HG03135 (cell line): ENCODE measurements at regions not wholly inside any gene's neighbourhood (a gene's known extent, or its start where the extent isn't known, plus 50 kb on each side); places are given as distances from the start of the nearest gene placed in this dataset.

Experiments
- ATAC-seq: cut with Tn5 transposase; IDR thresholded peaks from one replicate; pipeline ENCODE4 v1.9.1; 2021; ENCODE audit warnings: mild to moderate bottlenecking, moderate library complexity; ENCODE audit not compliant: unreplicated experiment

GRCh38 chr12:42977451-42978230, 388.1 kb upstream of the PRICKLE1 start:
- no peak for ATAC-seq

- ATAC-seq: no peak
These were observed 387.1 kb upstream of the PRICKLE1 start for GRCh38 chr12:42976620-42977019.

GRCh38 chr12:42976122-42976521, 386.6 kb upstream of the PRICKLE1 start:
- no peak for ATAC-seq

GRCh38 chr12:42969355-42969754, 379.8 kb upstream of the PRICKLE1 start:
- no peak for ATAC-seq

GRCh38 chr12:42968426-42968825, 378.9 kb upstream of the PRICKLE1 start:
- no peak for ATAC-seq

- ATAC-seq: no peak
These were observed 378.3 kb upstream of the PRICKLE1 start for GRCh38 chr12:42967850-42968249.

GRCh38 chr12:42963988-42964387, 374.4 kb upstream of the PRICKLE1 start:
- ATAC-seq: no peak

- ATAC-seq: no peak
These were observed 372.8 kb upstream of the PRICKLE1 start for GRCh38 chr12:42962384-42962783.

GRCh38 chr12:42961395-42961794, 371.8 kb upstream of the PRICKLE1 start:
- no peak for ATAC-seq

GRCh38 chr12:42960087-42960527, 370.6 kb upstream of the PRICKLE1 start:
- ATAC-seq: no peak

- no peak for ATAC-seq
These were observed 368.7 kb upstream of the PRICKLE1 start for GRCh38 chr12:42958291-42958674.

GRCh38 chr12:42957561-42958290, 368.2 kb upstream of the PRICKLE1 start:
- no peak for ATAC-seq

GRCh38 chr12:42957136-42957535, 367.6 kb upstream of the PRICKLE1 start:
- no peak for ATAC-seq

- ATAC-seq: no peak
These were observed 363.5 kb upstream of the PRICKLE1 start for GRCh38 chr12:42953021-42953420.

- ATAC-seq: no peak
These were observed 357.4 kb upstream of the PRICKLE1 start for GRCh38 chr12:42946871-42947381.

GRCh38 chr12:42945927-42946326, 356.4 kb upstream of the PRICKLE1 start:
- ATAC-seq: no peak

GRCh38 chr12:42944516-42944915, 355.0 kb upstream of the PRICKLE1 start:
- no peak for ATAC-seq

GRCh38 chr12:42936991-42937390, 347.4 kb upstream of the PRICKLE1 start:
- ATAC-seq: no peak

- ATAC-seq: no peak
These were observed 346.7 kb upstream of the PRICKLE1 start for GRCh38 chr12:42936260-42936659.

- no peak for ATAC-seq
These were observed 346.2 kb upstream of the PRICKLE1 start for GRCh38 chr12:42935756-42936155.

GRCh38 chr12:42935090-42935489, 345.5 kb upstream of the PRICKLE1 start:
- ATAC-seq: no peak

GRCh38 chr12:42933461-42934081, 344.0 kb upstream of the PRICKLE1 start:
- no peak for ATAC-seq
